ENCODE measurements at regions not wholly inside any gene's neighbourhood (a gene's known extent, or its start where the extent isn't known, plus 50 kb on each side); places are given as distances from the start of the nearest gene placed in this dataset.

- TF ChIP-seq YY1 (IDR thresholded peaks at IDR 0.05; ENCODE audit: low read depth) = no peak
- TF ChIP-seq, protein P1, sequence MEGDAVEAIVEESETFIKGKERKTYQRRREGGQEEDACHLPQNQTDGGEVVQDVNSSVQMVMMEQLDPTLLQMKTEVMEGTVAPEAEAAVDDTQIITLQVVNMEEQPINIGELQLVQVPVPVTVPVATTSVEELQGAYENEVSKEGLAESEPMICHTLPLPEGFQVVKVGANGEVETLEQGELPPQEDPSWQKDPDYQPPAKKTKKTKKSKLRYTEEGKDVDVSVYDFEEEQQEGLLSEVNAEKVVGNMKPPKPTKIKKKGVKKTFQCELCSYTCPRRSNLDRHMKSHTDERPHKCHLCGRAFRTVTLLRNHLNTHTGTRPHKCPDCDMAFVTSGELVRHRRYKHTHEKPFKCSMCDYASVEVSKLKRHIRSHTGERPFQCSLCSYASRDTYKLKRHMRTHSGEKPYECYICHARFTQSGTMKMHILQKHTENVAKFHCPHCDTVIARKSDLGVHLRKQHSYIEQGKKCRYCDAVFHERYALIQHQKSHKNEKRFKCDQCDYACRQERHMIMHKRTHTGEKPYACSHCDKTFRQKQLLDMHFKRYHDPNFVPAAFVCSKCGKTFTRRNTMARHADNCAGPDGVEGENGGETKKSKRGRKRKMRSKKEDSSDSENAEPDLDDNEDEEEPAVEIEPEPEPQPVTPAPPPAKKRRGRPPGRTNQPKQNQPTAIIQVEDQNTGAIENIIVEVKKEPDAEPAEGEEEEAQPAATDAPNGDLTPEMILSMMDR (IDR thresholded peaks at IDR 0.05) = no peak
- TF ChIP-seq, protein P2, sequence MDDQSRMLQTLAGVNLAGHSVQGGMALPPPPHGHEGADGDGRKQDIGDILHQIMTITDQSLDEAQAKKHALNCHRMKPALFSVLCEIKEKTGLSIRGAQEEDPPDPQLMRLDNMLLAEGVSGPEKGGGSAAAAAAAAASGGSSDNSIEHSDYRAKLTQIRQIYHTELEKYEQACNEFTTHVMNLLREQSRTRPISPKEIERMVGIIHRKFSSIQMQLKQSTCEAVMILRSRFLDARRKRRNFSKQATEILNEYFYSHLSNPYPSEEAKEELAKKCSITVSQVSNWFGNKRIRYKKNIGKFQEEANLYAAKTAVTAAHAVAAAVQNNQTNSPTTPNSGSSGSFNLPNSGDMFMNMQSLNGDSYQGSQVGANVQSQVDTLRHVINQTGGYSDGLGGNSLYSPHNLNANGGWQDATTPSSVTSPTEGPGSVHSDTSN (IDR thresholded peaks at IDR 0.05) = no peak
- no peak for TF ChIP-seq EZH2phosphoT487 (IDR thresholded peaks at IDR 0.05; ENCODE audit: borderline replicate concordance, low read depth)
- no peak for TF ChIP-seq EP300 (IDR thresholded peaks at IDR 0.05; ENCODE audit: borderline replicate concordance in 1 of 2, low read depth in 1 of 2, low read length in 1 of 2)
- TF ChIP-seq RCOR1 (IDR thresholded peaks at IDR 0.05; ENCODE audit: low read length) = no peak
- no peak for TF ChIP-seq ELF1 (IDR thresholded peaks at IDR 0.05)
- no peak for TF ChIP-seq CHD2 (IDR thresholded peaks at IDR 0.05; ENCODE audit: low read length, partially characterized antibody)
- TF ChIP-seq POLR2AphosphoS5 (IDR thresholded peaks at IDR 0.05; ENCODE audit: low read depth, low read length) = no peak
- no peak for TF ChIP-seq RXRA (IDR thresholded peaks at IDR 0.05; ENCODE audit: borderline replicate concordance, low read depth)
- no peak for TF ChIP-seq NRF1 (IDR thresholded peaks at IDR 0.05; ENCODE audit: low read depth, low read length)
- no peak for TF ChIP-seq FOSL2 (IDR thresholded peaks at IDR 0.05; ENCODE audit: borderline replicate concordance, low read depth)
- no peak for TF ChIP-seq RFX5 (IDR thresholded peaks at IDR 0.05; ENCODE audit: low read length)
- TF ChIP-seq, protein P3, sequence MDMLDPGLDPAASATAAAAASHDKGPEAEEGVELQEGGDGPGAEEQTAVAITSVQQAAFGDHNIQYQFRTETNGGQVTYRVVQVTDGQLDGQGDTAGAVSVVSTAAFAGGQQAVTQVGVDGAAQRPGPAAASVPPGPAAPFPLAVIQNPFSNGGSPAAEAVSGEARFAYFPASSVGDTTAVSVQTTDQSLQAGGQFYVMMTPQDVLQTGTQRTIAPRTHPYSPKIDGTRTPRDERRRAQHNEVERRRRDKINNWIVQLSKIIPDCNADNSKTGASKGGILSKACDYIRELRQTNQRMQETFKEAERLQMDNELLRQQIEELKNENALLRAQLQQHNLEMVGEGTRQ (IDR thresholded peaks at IDR 0.05; ENCODE audit: borderline replicate concordance, low read depth, low read length) = no peak
These were observed 693.2 kb upstream of the CHD1 start for GRCh38 chr5:99621772-99622681.

Data from SK-N-SH (cell line).